ENCODE measurements at regions not wholly inside any gene's neighbourhood (a gene's known extent, or its start where the extent isn't known, plus 50 kb on each side); places are given as distances from the start of the nearest gene placed in this dataset.

DNA sequence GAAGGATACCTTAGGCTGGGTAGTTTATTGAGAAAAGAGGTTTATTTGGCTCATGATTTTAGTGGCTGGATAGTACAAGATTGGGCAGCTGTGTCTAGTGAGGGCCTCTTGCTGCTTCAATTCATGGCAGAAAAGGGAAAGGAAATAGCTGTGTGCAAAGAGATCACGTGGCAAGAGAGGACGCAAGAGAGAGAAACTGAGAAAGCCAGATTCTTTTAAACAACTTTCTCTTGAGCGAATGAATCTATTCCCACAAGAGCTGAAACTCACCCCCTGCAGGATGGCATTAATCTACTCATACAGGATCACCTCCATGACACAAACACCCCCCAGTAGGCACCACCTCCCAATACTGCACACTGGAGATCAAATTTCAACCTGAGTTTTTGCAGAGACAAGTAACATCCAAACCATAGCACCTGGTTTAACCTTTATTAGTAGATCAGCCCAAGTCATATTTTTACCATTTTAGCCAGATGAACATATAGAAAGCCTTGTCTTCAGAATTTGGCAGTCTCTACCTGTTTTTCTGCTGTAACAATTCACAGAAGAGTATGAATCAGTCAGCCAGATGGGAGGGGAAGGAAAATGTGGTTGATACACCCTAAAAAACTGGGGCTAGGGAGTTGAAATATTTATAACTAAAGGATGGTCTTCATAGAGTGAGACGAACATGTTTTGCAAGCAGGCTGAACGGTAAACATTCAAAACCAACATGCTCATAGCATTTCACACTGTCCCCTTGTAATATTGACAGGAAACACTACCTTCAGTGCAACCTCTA lies 73.9 kb upstream of the NCKAP5 start (continued):
- TF ChIP-seq, protein P1, sequence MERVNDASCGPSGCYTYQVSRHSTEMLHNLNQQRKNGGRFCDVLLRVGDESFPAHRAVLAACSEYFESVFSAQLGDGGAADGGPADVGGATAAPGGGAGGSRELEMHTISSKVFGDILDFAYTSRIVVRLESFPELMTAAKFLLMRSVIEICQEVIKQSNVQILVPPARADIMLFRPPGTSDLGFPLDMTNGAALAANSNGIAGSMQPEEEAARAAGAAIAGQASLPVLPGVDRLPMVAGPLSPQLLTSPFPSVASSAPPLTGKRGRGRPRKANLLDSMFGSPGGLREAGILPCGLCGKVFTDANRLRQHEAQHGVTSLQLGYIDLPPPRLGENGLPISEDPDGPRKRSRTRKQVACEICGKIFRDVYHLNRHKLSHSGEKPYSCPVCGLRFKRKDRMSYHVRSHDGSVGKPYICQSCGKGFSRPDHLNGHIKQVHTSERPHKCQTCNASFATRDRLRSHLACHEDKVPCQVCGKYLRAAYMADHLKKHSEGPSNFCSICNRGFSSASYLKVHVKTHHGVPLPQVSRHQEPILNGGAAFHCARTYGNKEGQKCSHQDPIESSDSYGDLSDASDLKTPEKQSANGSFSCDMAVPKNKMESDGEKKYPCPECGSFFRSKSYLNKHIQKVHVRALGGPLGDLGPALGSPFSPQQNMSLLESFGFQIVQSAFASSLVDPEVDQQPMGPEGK (CRISPR knock-in tag; IDR thresholded peaks at IDR 0.05; ENCODE audit: borderline replicate concordance): no peak
- TF ChIP-seq, protein P2, sequence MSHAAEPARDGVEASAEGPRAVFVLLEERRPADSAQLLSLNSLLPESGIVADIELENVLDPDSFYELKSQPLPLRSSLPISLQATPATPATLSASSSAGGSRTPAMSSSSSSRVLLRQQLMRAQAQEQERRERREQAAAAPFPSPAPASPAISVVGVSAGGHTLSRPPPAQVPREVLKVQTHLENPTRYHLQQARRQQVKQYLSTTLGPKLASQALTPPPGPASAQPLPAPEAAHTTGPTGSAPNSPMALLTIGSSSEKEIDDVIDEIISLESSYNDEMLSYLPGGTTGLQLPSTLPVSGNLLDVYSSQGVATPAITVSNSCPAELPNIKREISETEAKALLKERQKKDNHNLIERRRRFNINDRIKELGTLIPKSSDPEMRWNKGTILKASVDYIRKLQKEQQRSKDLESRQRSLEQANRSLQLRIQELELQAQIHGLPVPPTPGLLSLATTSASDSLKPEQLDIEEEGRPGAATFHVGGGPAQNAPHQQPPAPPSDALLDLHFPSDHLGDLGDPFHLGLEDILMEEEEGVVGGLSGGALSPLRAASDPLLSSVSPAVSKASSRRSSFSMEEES (CRISPR knock-in tag; IDR thresholded peaks at IDR 0.05): no peak
- TF ChIP-seq FOXK1 (CRISPR knock-in tag; IDR thresholded peaks at IDR 0.05; ENCODE audit: borderline replicate concordance) (no peak), ZKSCAN1 (IDR thresholded peaks at IDR 0.05; ENCODE audit: low read depth, low read length) (no peak), ZNF778 (CRISPR knock-in tag; IDR thresholded peaks at IDR 0.05) (no peak), SMARCA4 (IDR thresholded peaks at IDR 0.05) (no peak), ZNF174 (CRISPR knock-in tag; IDR thresholded peaks at IDR 0.05) (no peak), ZNF239 (CRISPR knock-in tag; IDR thresholded peaks at IDR 0.05) (no peak), SRSF1 (IDR thresholded peaks at IDR 0.05; ENCODE audit: low read depth, low read length) (no peak), SMAD1 (IDR thresholded peaks at IDR 0.05; ENCODE audit: low read depth, low read length, partially characterized antibody) (no peak), CHD2 (IDR thresholded peaks at IDR 0.05; ENCODE audit: low read depth, low read length) (no peak), CCAR2 (IDR thresholded peaks at IDR 0.05; ENCODE audit: low read depth, low read length) (no peak)
